Gastrocnemius medialis (tissue), 4 donors: ENCODE measurements at regions not wholly inside any gene's neighbourhood (a gene's known extent, or its start where the extent isn't known, plus 50 kb on each side); places are given as distances from the start of the nearest gene placed in this dataset.
"Not testable (repeated sequence)": the region's sequence is repeated elsewhere in the genome, so short reads cannot be mapped to it uniquely, and the experiment has no call there.

ENCODE experiments used
- ATAC-seq, 2 donors: fragments of 150-250 bp; one replicate each; pipeline ENCODE4 v1.9.1; 2016
- DNase-seq, 2 donors: peaks; one replicate each; pipeline ENCODE4 v3.0.0-alpha.2; 2019
- H3K27ac ChIP-seq, 4 donors: fragments of 200-600 bp; sonication (generic); 1 replicate in 1 of 4; 2 replicates in 3 of 4; pipeline ENCODE4 v1.5.1; 2016 to 2018; ENCODE audit warnings: mild to moderate bottlenecking in 2 of 4, moderate library complexity in 1 of 4
- H3K27me3 ChIP-seq, 3 donors: fragments of 200-600 bp; sonication (generic) in 2 of 3; 1 replicate in 1 of 3; 2 replicates in 2 of 3; pipeline versions ENCODE4 v1.5.1 to v1.6.0; 2016 to 2019; ENCODE audit warnings: mild to moderate bottlenecking in 1 of 3, moderate library complexity in 1 of 3
- H3K36me3 ChIP-seq, 2 donors: fragments of 200-600 bp; sonication (generic) in 1 of 2; one replicate each; pipeline ENCODE4 v1.5.1; 2017 to 2018
- H3K4me1 ChIP-seq, 2 donors: fragments of 200-600 bp; sonication (generic) in 1 of 2; one replicate each; pipeline ENCODE4 v1.5.1; 2016 to 2017; ENCODE audit warnings: mild to moderate bottlenecking in 2 of 2
- H3K4me3 ChIP-seq, 4 donors: fragments of 200-600 bp; sonication (generic) in 3 of 4; 1 replicate in 1 of 4; 2 replicates in 3 of 4; pipeline ENCODE4 v1.5.1; 2016 to 2019; ENCODE audit warnings: mild to moderate bottlenecking in 2 of 4
- H3K9me3 ChIP-seq, 3 donors: fragments of 200-600 bp; sonication (generic) in 2 of 3; 1 replicate in 1 of 3; 2 replicates in 2 of 3; pipeline ENCODE4 v1.5.1; 2016 to 2019
- CTCF ChIP-seq, 5 experiments: fragments of 450-650 bp in 3 of 5; fragments of 200-600 bp in 2 of 5; sonication (generic) in 2 of 5; IDR thresholded peaks in 4 of 5; conservative IDR thresholded peaks in 1 of 5; 1 replicate in 4 of 5; 2 replicates in 1 of 5; pipeline ENCODE4 v1.5.1; 2016 to 2019; ENCODE audit warnings: antibody characterized with exemption in 5 of 5, mild to moderate bottlenecking in 3 of 5, moderate library complexity in 3 of 5
- POLR2A ChIP-seq, 2 donors: fragments of 450-650 bp; IDR thresholded peaks; one replicate each; pipeline ENCODE4 v1.6.1; 2017; ENCODE audit warnings: antibody characterized with exemption in 2 of 2, mild to moderate bottlenecking in 2 of 2, moderate library complexity in 2 of 2
- in situ Hi-C, 4 donors: fragments of 200-750 bp; cut with MboI; loops; one replicate each; pipeline versions ENCODE4 v1.15.0 to v1.8.0; 2017; ENCODE audit warnings: low sequenced_read_pairs in 4 of 4
- intact Hi-C: fragments of 100-400 bp; cut with DNase I; formaldehyde crosslinking; loops from one replicate; pipeline ENCODE4 v1.15.1; 2023; ENCODE audit warnings: low total_unique reads

DNA sequence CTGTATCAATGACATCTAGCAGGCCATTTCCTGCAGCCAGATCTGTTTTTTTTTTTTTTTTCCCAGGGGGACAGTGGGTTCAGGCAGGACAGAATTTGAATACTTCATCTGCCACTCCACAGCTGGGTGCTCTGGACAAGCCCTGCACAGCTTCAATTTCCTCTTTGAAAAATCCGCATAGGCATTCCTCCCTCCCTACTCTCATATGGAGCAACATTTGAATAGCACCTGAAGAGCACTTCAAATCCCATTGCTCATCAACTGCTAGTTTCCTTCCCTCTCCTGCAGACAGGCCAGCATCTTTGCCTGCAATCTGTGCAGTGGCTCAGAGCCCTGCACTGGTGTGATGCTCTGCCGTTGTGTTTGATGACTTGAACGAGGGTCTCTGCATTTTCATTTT lies 326.3 kb downstream of the TSN start:
- Histone ChIP-seq H3K27me3 (no peaks in the 10 kb centered on the region), H3K9me3 (no peaks in the 10 kb centered on the region), H3K36me3 (no peaks in the 10 kb centered on the region), H3K4me1 (no peaks in the 10 kb centered on the region), H3K27ac (no peak overlapping the region), H3K4me3 (no peak overlapping the region)
- TF ChIP-seq CTCF (IDR thresholded peaks at IDR 0.05 in 4 of 5, conservative IDR thresholded peaks at IDR 0.05 in 1 of 5) (no peak), POLR2A (IDR thresholded peaks at IDR 0.05) (no peak)
- in situ Hi-C loops (no loop called here), intact Hi-C loops (no loop called here)
- ATAC-seq = no peak
- DNase-seq = no peak

DNA sequence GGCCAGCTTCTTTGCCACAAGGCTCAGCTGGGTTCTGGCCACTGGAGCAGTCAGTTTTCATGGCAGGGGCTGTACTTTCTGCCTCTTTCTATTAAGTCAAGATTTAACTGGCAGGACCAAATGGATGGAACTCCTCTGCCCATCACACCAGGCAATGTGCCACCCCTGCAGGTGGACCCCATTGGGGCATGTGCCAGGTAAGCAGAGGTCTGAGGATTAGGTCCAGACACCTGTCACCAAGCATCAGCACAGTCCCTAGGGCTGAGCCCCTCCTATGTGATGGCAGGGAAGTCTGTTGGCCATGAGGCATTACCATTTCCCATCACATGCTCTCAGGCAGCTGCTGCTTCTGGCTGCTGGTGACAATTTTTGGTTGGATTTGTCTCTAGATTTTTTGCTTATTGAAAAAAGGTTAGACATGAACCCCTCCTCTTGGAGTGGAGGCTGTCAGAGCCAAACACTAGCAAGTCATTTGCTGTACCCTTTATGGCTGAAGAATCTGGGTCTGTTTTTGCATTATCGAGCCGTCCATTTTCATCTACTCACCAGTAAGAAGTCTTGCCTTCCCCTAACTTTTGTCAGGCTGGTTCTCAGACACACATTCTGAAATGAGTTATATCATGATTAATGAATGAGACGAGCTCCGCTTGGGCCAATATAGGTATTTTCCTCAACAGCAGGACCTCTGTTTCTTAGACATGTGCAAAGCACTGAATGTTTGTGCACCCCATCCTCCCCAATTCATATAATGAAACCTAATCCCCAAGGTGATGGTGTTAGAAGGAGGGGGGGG lies 328.0 kb downstream of the TSN start:
- Histone ChIP-seq H3K4me1 (no peaks in the 10 kb centered on the region), H3K27ac (no peak overlapping the region), H3K36me3 (no peaks in the 10 kb centered on the region), H3K9me3 (peaks cover 0 to 5% (median 0%) of the 10 kb centered on the region in 3 donors), H3K27me3 (no peaks in the 10 kb centered on the region), H3K4me3 (no peak overlapping the region)
- no peak for ATAC-seq
- no peak for TF ChIP-seq CTCF (IDR thresholded peaks at IDR 0.05 in 4 of 5, conservative IDR thresholded peaks at IDR 0.05 in 1 of 5)
- no peak for TF ChIP-seq POLR2A (IDR thresholded peaks at IDR 0.05)
- intact Hi-C loops (no loop called here), in situ Hi-C loops (no loop called here)
- no peak for DNase-seq

GRCh38 chr2:122085672-122086071 lies 330.2 kb downstream of the TSN start:
- ATAC-seq, H3K9me3 ChIP-seq, H3K4me1 ChIP-seq, H3K27ac ChIP-seq, in situ Hi-C loops, H3K27me3 ChIP-seq, H3K36me3 ChIP-seq, intact Hi-C loops, DNase-seq, H3K4me3 ChIP-seq: not testable (repeated sequence)

GRCh38 chr2:122094557-122094956 lies 339.1 kb downstream of the TSN start:
- ATAC-seq (no peak), DNase-seq (no peak)
- H3K9me3 ChIP-seq = no peaks in the 10 kb centered on the region
- H3K4me1 ChIP-seq = no peaks in the 10 kb centered on the region
- no peaks in the 10 kb centered on the region for H3K27me3 ChIP-seq
- TF ChIP-seq CTCF (IDR thresholded peaks at IDR 0.05 in 4 of 5, conservative IDR thresholded peaks at IDR 0.05 in 1 of 5) (no peak), POLR2A (IDR thresholded peaks at IDR 0.05) (no peak)
- intact Hi-C loops = no loop called here
- no peak overlapping the region for H3K27ac ChIP-seq
- in situ Hi-C loops = no loop called here
- H3K36me3 ChIP-seq = no peaks in the 10 kb centered on the region
- H3K4me3 ChIP-seq = no peak overlapping the region

- no peak overlapping the region for H3K27ac ChIP-seq
- DNase-seq (no peak), ATAC-seq (no peak)
- H3K36me3 ChIP-seq = no peaks in the 10 kb centered on the region
- no peak overlapping the region for H3K4me3 ChIP-seq
- H3K4me1 ChIP-seq = no peaks in the 10 kb centered on the region
- H3K27me3 ChIP-seq = no peaks in the 10 kb centered on the region
- no peak for TF ChIP-seq POLR2A (IDR thresholded peaks at IDR 0.05)
- no peak for TF ChIP-seq CTCF (IDR thresholded peaks at IDR 0.05 in 4 of 5, conservative IDR thresholded peaks at IDR 0.05 in 1 of 5)
- no peaks in the 10 kb centered on the region for H3K9me3 ChIP-seq
- in situ Hi-C loops = no loop called here
- intact Hi-C loops = no loop called here
Measured at GRCh38 chr2:122096761-122097160, 341.3 kb downstream of the TSN start.
